Effector memory CD4-positive, alpha-beta T cell (primary cell): ENCODE measurements at regions not wholly inside any gene's neighbourhood (a gene's known extent, or its start where the extent isn't known, plus 50 kb on each side); places are given as distances from the start of the nearest gene placed in this dataset.
"Not testable (repeated sequence)": the region's sequence is repeated elsewhere in the genome, so short reads cannot be mapped to it uniquely, and the experiment has no call there.

Source experiments
- DNase-seq, 3 donors: peaks; one replicate each; pipeline ENCODE4 v3.0.0-alpha.2; 2020
- H3K27ac ChIP-seq: 2 replicates; pipeline ENCODE4 v1.7.0; 2013; ENCODE audit warnings: mild to moderate bottlenecking, low read length, moderate library complexity; ENCODE audit not compliant: insufficient read depth, poor library complexity, severe bottlenecking
- H3K27me3 ChIP-seq: replicated peaks from 2 replicates; pipeline ENCODE4 v1.7.0; 2013; ENCODE audit warnings: mild to moderate bottlenecking, low read length; ENCODE audit not compliant: insufficient read depth, control insufficient read depth, poor library complexity, severe bottlenecking
- H3K36me3 ChIP-seq: 2 replicates; pipeline ENCODE4 v1.7.0; 2013; ENCODE audit warnings: mild to moderate bottlenecking, low read length, moderate library complexity; ENCODE audit not compliant: control insufficient read depth, insufficient read depth
- H3K4me1 ChIP-seq: 2 replicates; pipeline ENCODE4 v1.7.0; 2013; ENCODE audit warnings: low read length, mild to moderate bottlenecking; ENCODE audit not compliant: control insufficient read depth, insufficient read depth, poor library complexity, severe bottlenecking
- H3K4me3 ChIP-seq: 2 replicates; pipeline ENCODE4 v1.7.0; 2013; ENCODE audit warnings: low read length, low read depth, mild to moderate bottlenecking; ENCODE audit not compliant: insufficient read depth, poor library complexity, severe bottlenecking
- H3K9me3 ChIP-seq: 2 replicates; pipeline ENCODE4 v1.7.0; 2013; ENCODE audit warnings: mild to moderate bottlenecking, low read length, moderate library complexity; ENCODE audit not compliant: control insufficient read depth

GRCh38 chr10:118969014-118969413 is 60.5 kb upstream of the NANOS1 start:
- H3K27me3 ChIP-seq: no peaks in the 10 kb centered on the region
- no peak overlapping the region for H3K27ac ChIP-seq
- H3K36me3 ChIP-seq: no peaks in the 10 kb centered on the region
- no peak for DNase-seq
- no peak overlapping the region for H3K4me3 ChIP-seq
- no peaks in the 10 kb centered on the region for H3K4me1 ChIP-seq
- H3K9me3 ChIP-seq: no peaks in the 10 kb centered on the region

- H3K9me3 ChIP-seq: no peaks in the 10 kb centered on the region
- no peaks in the 10 kb centered on the region for H3K4me1 ChIP-seq
- DNase-seq: no peak
- H3K27me3 ChIP-seq: no peaks in the 10 kb centered on the region
- H3K36me3 ChIP-seq: no peaks in the 10 kb centered on the region
- no peak overlapping the region for H3K27ac ChIP-seq
- no peak overlapping the region for H3K4me3 ChIP-seq
Observed at GRCh38 chr10:118970770-118971169, 58.7 kb upstream of the NANOS1 start.

GRCh38 chr10:118971187-118971586 is 58.3 kb upstream of the NANOS1 start:
- Histone ChIP-seq H3K36me3 (no peaks in the 10 kb centered on the region), H3K27me3 (no peaks in the 10 kb centered on the region), H3K27ac (no peak overlapping the region), H3K4me1 (no peaks in the 10 kb centered on the region), H3K4me3 (no peak overlapping the region), H3K9me3 (no peaks in the 10 kb centered on the region)
- DNase-seq: no peak

- H3K27me3 ChIP-seq: no peaks in the 10 kb centered on the region
- H3K27ac ChIP-seq: no peak overlapping the region
- no peaks in the 10 kb centered on the region for H3K9me3 ChIP-seq
- no peaks in the 10 kb centered on the region for H3K36me3 ChIP-seq
- no peak overlapping the region for H3K4me3 ChIP-seq
- DNase-seq: no peak
- no peaks in the 10 kb centered on the region for H3K4me1 ChIP-seq
Observed at GRCh38 chr10:118971876-118972275, 57.6 kb upstream of the NANOS1 start.

- Histone ChIP-seq H3K4me3 (no peak overlapping the region), H3K4me1 (no peaks in the 10 kb centered on the region), H3K27me3 (no peaks in the 10 kb centered on the region), H3K27ac (no peak overlapping the region), H3K9me3 (no peaks in the 10 kb centered on the region), H3K36me3 (no peaks in the 10 kb centered on the region)
- DNase-seq: no peak
Observed at GRCh38 chr10:118973744-118974143, 55.8 kb upstream of the NANOS1 start.

- H3K4me3 ChIP-seq: no peak overlapping the region
- no peaks in the 10 kb centered on the region for H3K36me3 ChIP-seq
- no peaks in the 10 kb centered on the region for H3K4me1 ChIP-seq
Observed at GRCh38 chr10:118974951-118975350, 54.6 kb upstream of the NANOS1 start.

GRCh38 chr10:118976219-118976618 is 53.3 kb upstream of the NANOS1 start:
- H3K4me3 ChIP-seq, DNase-seq, H3K9me3 ChIP-seq, H3K27me3 ChIP-seq, H3K4me1 ChIP-seq, H3K36me3 ChIP-seq, H3K27ac ChIP-seq: not testable (repeated sequence)

More at GRCh38 chr10:118974951-118975350, 54.6 kb upstream of the NANOS1 start:
- H3K27me3 ChIP-seq: no peaks in the 10 kb centered on the region
- H3K27ac ChIP-seq: no peak overlapping the region
- H3K9me3 ChIP-seq: no peaks in the 10 kb centered on the region
- no peak for DNase-seq

- Histone ChIP-seq H3K27me3 (no peaks in the 10 kb centered on the region), H3K4me3 (no peak overlapping the region), H3K36me3 (no peaks in the 10 kb centered on the region), H3K27ac (no peak overlapping the region), H3K4me1 (no peaks in the 10 kb centered on the region), H3K9me3 (no peaks in the 10 kb centered on the region)
- DNase-seq: no peak
Observed at GRCh38 chr10:118977022-118977599, 52.4 kb upstream of the NANOS1 start.

GRCh38 chr10:118977835-118978234 is 51.7 kb upstream of the NANOS1 start:
- Histone ChIP-seq H3K9me3 (no peaks in the 10 kb centered on the region), H3K36me3 (no peaks in the 10 kb centered on the region), H3K4me1 (no peaks in the 10 kb centered on the region), H3K27ac (no peak overlapping the region), H3K4me3 (no peak overlapping the region), H3K27me3 (no peaks in the 10 kb centered on the region)
- DNase-seq: no peak

GRCh38 chr10:118978316-118978997 is 51.1 kb upstream of the NANOS1 start:
- Histone ChIP-seq H3K27ac (no peak overlapping the region), H3K4me1 (no peaks in the 10 kb centered on the region), H3K9me3 (no peaks in the 10 kb centered on the region), H3K27me3 (no peaks in the 10 kb centered on the region), H3K36me3 (no peaks in the 10 kb centered on the region), H3K4me3 (no peak overlapping the region)
- no peak for DNase-seq
